ENCODE measurements at regions not wholly inside any gene's neighbourhood (a gene's known extent, or its start where the extent isn't known, plus 50 kb on each side); places are given as distances from the start of the nearest gene placed in this dataset.

DNA sequence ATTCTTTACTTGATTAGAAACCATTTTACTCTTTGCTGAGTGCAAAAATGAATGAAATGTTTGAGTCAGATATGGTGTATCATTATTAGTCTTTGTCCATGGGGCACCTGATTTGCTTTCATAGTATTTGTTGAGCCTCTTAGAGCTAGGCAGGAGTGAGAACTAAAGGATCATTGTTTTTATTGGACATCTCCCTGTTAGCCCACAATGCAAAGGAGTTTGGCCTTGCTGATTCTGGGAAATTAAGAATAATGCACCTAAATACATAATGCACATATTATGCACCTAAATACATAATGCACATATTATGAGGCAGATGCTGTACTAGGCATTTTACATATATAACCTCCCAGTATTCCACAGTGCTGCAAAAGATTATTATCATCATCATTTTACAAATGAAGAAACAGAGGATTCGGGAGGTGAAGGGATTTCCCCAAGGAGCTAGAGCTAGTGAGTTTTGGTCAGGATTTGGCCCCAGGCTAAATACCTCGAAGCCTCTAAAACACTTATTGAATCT is 113.0 kb upstream of the LIFR start:
- no peaks in the 10 kb centered on the region for H3K36me3 Mint-ChIP-seq (ENCODE audit: low read depth)
- Histone ChIP-seq H3K27me3 (ENCODE audit: control insufficient read depth in 1 of 2, insufficient read depth in 2 of 2, low read length in 2 of 2) (peaks cover 0 to 2% of the 10 kb centered on the region in 2 experiments), H3K36me3 (ENCODE audit: insufficient read depth, low read length) (no peaks in the 10 kb centered on the region), H3K27ac (ENCODE audit: low read depth in 1 of 2, low read length in 2 of 2) (no peak overlapping the region), H3K9me3 (ENCODE audit: control insufficient read depth in 1 of 2, insufficient read depth in 1 of 2, low read length in 2 of 2) (no peaks in the 10 kb centered on the region), H3K4me1 (ENCODE audit: insufficient read depth, low read length) (no peaks in the 10 kb centered on the region), H3K4me3 (ENCODE audit: low read length) (no peak overlapping the region)
- POLR2A ChIA-PET: no interaction called here
- peaks cover 34% of the 10 kb centered on the region for H3K27me3 Mint-ChIP-seq
- no peaks in the 10 kb centered on the region for H3K4me1 Mint-ChIP-seq (ENCODE audit: low read depth)
- DNase-seq: no peak
- no peak overlapping the region for H3K4me3 Mint-ChIP-seq
- H3K9me3 Mint-ChIP-seq: peaks cover 2% of the 10 kb centered on the region
- no peak for ATAC-seq (ENCODE audit: poor library complexity)
- TF ChIP-seq CTCF (IDR thresholded peaks at IDR 0.05): no peak
- H3K27ac Mint-ChIP-seq: no peak overlapping the region
- CTCF ChIA-PET: no interaction called here
- intact Hi-C loops (cut with DNase I, micrococcal nuclease): no loop called here

DNA sequence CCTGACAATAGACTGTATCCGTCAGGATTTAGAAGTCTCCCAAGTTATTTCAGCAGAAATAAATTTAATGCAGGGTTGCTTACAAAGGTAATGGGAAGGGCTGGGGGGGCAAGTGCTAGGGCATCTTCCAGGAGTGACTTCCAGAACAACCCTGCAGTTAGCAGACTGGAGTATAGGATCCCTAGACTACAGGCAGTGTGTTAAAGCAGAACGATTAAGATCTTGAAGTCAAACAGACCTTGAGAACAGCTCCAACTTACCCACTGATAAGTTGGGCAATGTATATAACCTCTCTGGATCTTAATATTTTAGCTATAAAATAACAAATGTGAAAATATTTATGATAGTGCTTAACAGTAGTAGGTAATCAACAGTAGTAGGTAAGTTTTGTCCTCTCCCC is 113.6 kb upstream of the LIFR start:
- no peaks in the 10 kb centered on the region for H3K36me3 Mint-ChIP-seq (ENCODE audit: low read depth)
- Histone ChIP-seq H3K4me3 (ENCODE audit: low read length) (no peak overlapping the region), H3K36me3 (ENCODE audit: insufficient read depth, low read length) (no peaks in the 10 kb centered on the region), H3K27me3 (ENCODE audit: control insufficient read depth in 1 of 2, insufficient read depth in 2 of 2, low read length in 2 of 2) (peaks cover 0 to 2% of the 10 kb centered on the region in 2 experiments), H3K4me1 (ENCODE audit: insufficient read depth, low read length) (no peaks in the 10 kb centered on the region), H3K9me3 (ENCODE audit: control insufficient read depth in 1 of 2, insufficient read depth in 1 of 2, low read length in 2 of 2) (no peaks in the 10 kb centered on the region), H3K27ac (ENCODE audit: low read depth in 1 of 2, low read length in 2 of 2) (no peak overlapping the region)
- ChIA-PET POLR2A (no interaction called here), CTCF (no interaction called here)
- no peak for ATAC-seq (ENCODE audit: poor library complexity)
- H3K27me3 Mint-ChIP-seq: peaks cover 28% of the 10 kb centered on the region
- H3K4me3 Mint-ChIP-seq: no peak overlapping the region
- no peaks in the 10 kb centered on the region for H3K4me1 Mint-ChIP-seq (ENCODE audit: low read depth)
- no peak overlapping the region for H3K27ac Mint-ChIP-seq
- intact Hi-C loops (cut with DNase I, micrococcal nuclease): no loop called here
- peaks cover 2% of the 10 kb centered on the region for H3K9me3 Mint-ChIP-seq
- TF ChIP-seq CTCF (IDR thresholded peaks at IDR 0.05): no peak
- DNase-seq: no peak

DNA sequence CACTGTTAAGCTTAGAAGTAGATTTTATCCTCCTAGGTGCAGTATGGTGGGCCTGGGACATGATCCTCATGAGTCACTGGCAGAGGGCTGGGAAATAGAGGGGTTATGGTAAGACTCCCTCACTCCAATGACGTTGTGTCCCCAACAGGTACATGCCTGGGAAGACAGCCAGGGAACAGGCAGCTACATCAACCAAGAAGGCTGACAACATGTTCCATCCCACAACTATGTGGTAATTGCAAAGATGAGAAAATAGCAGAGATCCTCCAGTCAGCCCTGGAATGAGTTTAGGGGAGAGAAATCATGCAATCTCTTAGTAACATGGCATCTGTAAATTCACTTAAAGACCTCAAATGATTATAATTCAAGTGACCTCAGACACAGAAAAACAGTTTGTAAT is 114.4 kb upstream of the LIFR start:
- CTCF ChIA-PET: no interaction called here
- POLR2A ChIA-PET: no interaction called here
- Mint-ChIP-seq H3K27me3 (peaks cover 22% of the 10 kb centered on the region), H3K9me3 (peaks cover 5% of the 10 kb centered on the region), H3K36me3 (ENCODE audit: low read depth) (no peaks in the 10 kb centered on the region), H3K4me1 (ENCODE audit: low read depth) (no peaks in the 10 kb centered on the region), H3K27ac (no peak overlapping the region), H3K4me3 (no peak overlapping the region)
- no peaks in the 10 kb centered on the region for H3K9me3 ChIP-seq (ENCODE audit: control insufficient read depth in 1 of 2, insufficient read depth in 1 of 2, low read length in 2 of 2)
- DNase-seq (no peak), ATAC-seq (ENCODE audit: poor library complexity) (no peak)
- H3K4me1 ChIP-seq (ENCODE audit: insufficient read depth, low read length): no peaks in the 10 kb centered on the region
- H3K27ac ChIP-seq (ENCODE audit: low read depth in 1 of 2, low read length in 2 of 2): no peak overlapping the region
- intact Hi-C loops (cut with DNase I, micrococcal nuclease): no loop called here
- no peak for TF ChIP-seq CTCF (IDR thresholded peaks at IDR 0.05)
- H3K4me3 ChIP-seq (ENCODE audit: low read length): no peak overlapping the region
- H3K36me3 ChIP-seq (ENCODE audit: insufficient read depth, low read length): no peaks in the 10 kb centered on the region
- peaks cover 0 to 2% of the 10 kb centered on the region in 2 experiments for H3K27me3 ChIP-seq (ENCODE audit: control insufficient read depth in 1 of 2, insufficient read depth in 2 of 2, low read length in 2 of 2)

Data from CD4-positive, alpha-beta T cell (primary cell).